ENCODE measurements at regions not wholly inside any gene's neighbourhood (a gene's known extent, or its start where the extent isn't known, plus 50 kb on each side); places are given as distances from the start of the nearest gene placed in this dataset.

DNA sequence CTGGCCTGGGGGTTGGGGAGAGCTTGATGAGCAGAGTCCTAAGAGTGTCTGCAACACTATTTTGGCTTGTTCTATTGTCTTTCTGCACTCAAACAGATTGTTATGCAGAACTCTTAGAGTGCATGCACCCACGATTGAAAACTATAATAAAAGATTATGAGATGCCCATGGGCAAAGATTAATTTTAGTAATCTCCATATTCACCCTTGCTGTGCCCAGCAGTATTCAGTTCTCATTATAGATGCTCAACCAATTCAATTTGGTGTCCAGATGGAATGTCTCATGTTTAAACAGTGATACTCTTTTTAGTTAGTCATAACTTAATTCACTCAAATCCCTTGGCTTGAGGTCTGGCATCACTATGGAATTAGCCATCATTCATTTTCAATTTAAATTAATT is 952.5 kb downstream of the CDH8 start:
- no peak for TF ChIP-seq CTCF (conservative IDR thresholded peaks at IDR 0.05; ENCODE audit: low read depth, low read length)
- no peak for TF ChIP-seq EZH2phosphoT487 (IDR thresholded peaks at IDR 0.05; ENCODE audit: borderline replicate concordance, low read length)

All from PC-3 (cell line).